Iris pigment epithelial cell (primary cell): ENCODE measurements at regions not wholly inside any gene's neighbourhood (a gene's known extent, or its start where the extent isn't known, plus 50 kb on each side); places are given as distances from the start of the nearest gene placed in this dataset.

Experiments used
- DNase-seq: peaks from one replicate; pipeline ENCODE4 v3.0.0-alpha.2; 2011; ENCODE audit warnings: low read depth

DNA sequence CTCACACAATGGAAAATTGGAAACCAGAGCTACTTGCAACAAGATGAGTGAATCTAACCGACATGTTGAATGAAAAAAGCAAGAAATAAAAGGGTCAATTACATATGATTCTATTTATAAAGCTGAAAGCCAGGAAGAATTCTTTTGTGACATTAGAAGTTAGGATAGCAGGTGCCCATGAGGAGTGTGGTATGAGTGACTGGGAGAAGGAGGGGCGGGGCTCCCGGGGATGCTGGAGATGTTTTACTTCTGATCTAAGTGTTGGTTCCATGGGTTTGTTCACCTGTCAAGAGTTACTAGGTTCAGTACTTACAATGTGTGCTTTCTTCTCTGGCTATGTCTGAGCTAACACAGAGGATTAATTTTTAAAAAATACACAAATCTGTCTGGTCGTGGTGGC is 60.8 kb downstream of the NSMCE3 start:
- DNase-seq, result no peak

GRCh38 chr15:29208352-29208751 is 61.3 kb downstream of the NSMCE3 start:
- DNase-seq, result peak; percentile 8

DNA sequence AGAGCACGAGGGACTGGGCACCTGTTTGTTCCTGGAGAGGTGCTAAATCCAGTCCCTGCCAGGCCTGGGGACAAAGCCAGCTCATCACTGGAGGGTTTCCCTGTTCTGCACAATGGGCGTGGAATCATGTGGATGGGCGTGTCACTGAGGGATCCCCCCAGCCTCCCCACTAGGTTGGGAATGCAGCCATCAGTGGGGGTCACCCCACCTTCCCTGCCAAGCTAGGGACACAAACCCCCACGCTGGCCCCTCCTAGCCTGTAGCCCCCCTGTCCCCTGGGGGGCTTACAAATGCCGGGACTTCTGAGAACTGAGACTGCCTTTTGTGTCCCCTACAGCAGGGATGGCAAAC is 61.9 kb downstream of the NSMCE3 start:
- no peak for DNase-seq

GRCh38 chr15:29207027-29207757 is 62.4 kb downstream of the NSMCE3 start:
- DNase-seq, result no peak

DNA sequence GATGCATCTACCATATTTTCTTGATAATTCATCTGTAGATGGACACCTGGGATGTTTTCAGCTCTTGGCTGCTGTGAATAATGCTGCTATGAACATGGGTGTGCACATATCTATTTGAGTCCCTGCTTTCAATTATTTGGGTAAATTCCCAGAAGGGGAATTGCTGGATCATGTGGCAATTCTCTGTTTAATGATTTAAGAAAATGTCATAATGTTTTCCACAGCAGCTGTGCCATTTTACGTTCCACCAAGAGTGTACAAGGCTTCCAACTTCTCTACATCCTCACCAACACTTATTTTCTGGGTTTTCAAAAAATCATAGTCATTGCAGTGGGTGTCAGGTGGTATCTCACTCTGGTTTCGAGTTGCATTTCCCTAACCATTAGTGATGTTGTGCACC is 64.4 kb downstream of the NSMCE3 start:
- DNase-seq, result no peak

GRCh38 chr15:29204369-29204755 is 65.3 kb downstream of the NSMCE3 start:
- DNase-seq, result no peak

GRCh38 chr15:29203718-29204368 is 65.8 kb downstream of the NSMCE3 start:
- DNase-seq, result no peak

- DNase-seq, result no peak
These were observed 72.9 kb downstream of the NSMCE3 start for GRCh38 chr15:29196722-29197121.

DNA sequence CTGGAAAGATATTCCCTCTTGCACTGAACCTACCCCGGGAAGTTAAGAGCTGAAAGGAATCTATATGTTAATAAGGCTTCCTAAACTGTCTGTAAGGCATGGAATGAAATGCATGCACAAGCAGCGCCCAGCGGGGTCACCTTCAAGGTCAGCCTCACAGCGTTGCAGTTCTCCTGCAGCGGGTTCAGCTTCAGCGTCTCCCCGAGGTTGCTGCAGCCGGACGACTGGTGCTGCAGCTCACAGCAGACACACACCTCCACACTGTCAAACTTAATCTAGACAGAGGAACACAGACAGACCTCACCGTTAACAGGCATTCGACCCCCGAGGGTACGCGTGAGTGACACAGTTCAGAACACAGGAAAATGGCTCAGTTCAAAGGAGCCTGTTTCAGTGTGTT is 73.3 kb downstream of the NSMCE3 start:
- no peak for DNase-seq

- DNase-seq, result no peak
These were observed 74.8 kb downstream of the NSMCE3 start for GRCh38 chr15:29194866-29195265.

- DNase-seq, result peak; percentile 7
These were observed 86.4 kb downstream of the NSMCE3 start for GRCh38 chr15:29183071-29183831.

DNA sequence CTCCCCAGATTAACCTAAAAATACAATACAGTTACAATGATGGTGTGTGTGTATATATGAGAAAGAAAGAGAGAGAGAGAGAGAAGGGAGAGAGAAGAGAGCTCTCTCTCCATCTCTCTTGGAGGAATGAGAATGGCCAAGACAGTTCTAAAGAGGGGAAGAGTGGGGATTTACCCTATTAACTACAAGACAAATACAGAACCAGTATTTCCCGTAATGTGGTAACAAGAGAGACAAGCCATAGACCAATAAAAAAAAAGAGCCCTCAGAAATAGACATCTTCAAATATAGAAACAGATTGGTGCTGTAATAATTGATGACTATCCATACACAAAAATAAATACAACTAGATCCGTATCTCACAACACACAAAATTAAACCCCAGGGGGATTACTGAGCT is 87.0 kb downstream of the NSMCE3 start:
- no peak for DNase-seq

DNA sequence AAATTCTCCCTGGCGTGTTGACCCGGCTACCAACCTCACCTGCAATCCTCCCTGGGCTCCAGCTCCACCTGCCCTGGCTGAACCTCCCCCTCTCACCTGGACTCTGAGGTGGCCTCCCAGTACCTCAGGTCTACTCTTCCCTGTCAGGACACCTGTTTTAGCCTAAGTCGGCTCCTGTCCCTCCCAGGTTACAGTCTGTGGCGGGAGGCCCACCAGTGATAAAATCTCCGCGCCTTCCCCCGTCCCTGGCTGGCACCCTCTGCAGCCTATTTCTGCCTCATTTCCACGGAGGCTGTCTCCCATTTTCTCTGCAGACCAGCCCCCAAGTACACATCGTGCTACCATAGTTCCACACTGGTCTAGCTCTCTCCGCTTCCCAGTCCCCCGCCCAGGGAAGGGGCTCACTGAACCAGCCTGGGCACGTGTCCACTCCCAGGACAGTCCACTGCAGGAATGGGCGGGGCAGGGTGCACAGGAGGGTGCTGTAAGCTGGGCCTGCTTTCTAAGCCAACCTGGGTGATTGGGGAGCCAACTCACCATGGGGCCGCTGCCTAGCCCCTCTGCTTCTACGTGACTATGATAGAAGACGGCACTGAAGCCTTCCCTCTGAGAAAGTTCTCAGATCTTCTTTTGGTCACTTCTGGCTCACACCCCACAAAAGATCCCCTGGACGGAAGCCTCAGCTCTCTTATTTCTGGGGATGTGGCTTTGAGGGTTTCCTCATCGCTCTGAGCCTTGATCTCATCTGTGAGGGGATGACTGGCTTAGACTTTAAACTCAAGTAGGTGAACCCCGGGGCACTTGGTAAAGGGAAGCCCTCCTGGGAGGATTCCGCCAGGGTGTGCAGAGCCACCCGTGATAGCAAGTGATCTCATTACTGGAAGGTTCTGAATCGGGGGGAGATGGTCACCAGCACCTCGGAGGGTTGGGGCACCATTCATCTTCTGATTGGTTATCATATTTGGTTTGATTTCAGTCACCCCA is 96.6 kb downstream of the NSMCE3 start:
- DNase-seq, result no peak

GRCh38 chr15:29170521-29170920 is 99.1 kb downstream of the NSMCE3 start:
- no peak for DNase-seq
